ENCODE measurements at regions not wholly inside any gene's neighbourhood (a gene's known extent, or its start where the extent isn't known, plus 50 kb on each side); places are given as distances from the start of the nearest gene placed in this dataset.

GRCh38 chr3:125675791-125676190, 80.5 kb upstream of the OSBPL11 start:
- ATAC-seq, result no peak
- BruUV-seq (replicated peaks), result no TSS peak

More at GRCh38 chr3:125675791-125676190, 80.5 kb upstream of the OSBPL11 start:
- H3K27me3 ChIP-seq (replicated peaks in 1 of 2; ENCODE audit: control insufficient read depth in 2 of 2, insufficient read depth in 2 of 2, low read length in 1 of 2), result no peaks in the 10 kb centered on the region
- H3K36me3 ChIP-seq (ENCODE audit: control insufficient read depth in 2 of 2, insufficient read depth in 2 of 2, low read length in 1 of 2), result no peaks in the 10 kb centered on the region
- H3K9ac ChIP-seq (ENCODE audit: control insufficient read depth, insufficient read depth, low read length), result no peak overlapping the region
- ChIA-PET SMC1A (ENCODE audit: uncharacterized antibody, unreplicated experiment) (no interaction called here), CTCF (no interaction called here), RAD21 (ENCODE audit: unreplicated experiment) (no interaction called here), POLR2A (no interaction called here)
- H3K79me2 ChIP-seq (ENCODE audit: control insufficient read depth, insufficient read depth, low read length), result no peaks in the 10 kb centered on the region
- TF ChIP-seq IRF5 (IDR thresholded peaks at IDR 0.05; ENCODE audit: borderline replicate concordance) (no peak), EED (IDR thresholded peaks at IDR 0.05; ENCODE audit: low read depth) (no peak), TCF7 (IDR thresholded peaks at IDR 0.05; ENCODE audit: borderline replicate concordance) (no peak), EP300 (IDR thresholded peaks at IDR 0.05; ENCODE audit: borderline replicate concordance in 1 of 2, control insufficient read depth in 1 of 2, low read depth in 2 of 2, low read length in 2 of 2) (no peak), SP1 (IDR thresholded peaks at IDR 0.05; ENCODE audit: low read depth, low read length) (no peak), ZBTB4 (CRISPR knock-in tag; IDR thresholded peaks at IDR 0.05) (no peak), SKIL (IDR thresholded peaks at IDR 0.05; ENCODE audit: low read depth, poor library complexity, severe bottlenecking) (no peak), NR2C2 (IDR thresholded peaks at IDR 0.05; ENCODE audit: borderline replicate concordance, control insufficient read depth, insufficient read length, low read depth) (no peak), HDAC2 (IDR thresholded peaks at IDR 0.05) (no peak), HDGF (IDR thresholded peaks at IDR 0.05) (no peak)
- no peak for DNase-seq (ENCODE audit: low read depth, low spot score)
- 12% methylated on average over 4 of the region's 4 CpGs for WGBS (ENCODE audit: insufficient coverage, insufficient replicate concordance, low lambda C conversion rate, missing lambda C conversion rate)
- intact Hi-C loops (cut with micrococcal nuclease; ENCODE audit: unreplicated experiment) (no loop called here), in situ Hi-C loops (cut with MboI) (no loop called here)
- H3K4me1 ChIP-seq (ENCODE audit: control insufficient read depth, insufficient read depth, low read length), result no peaks in the 10 kb centered on the region
- H3K4me2 ChIP-seq (ENCODE audit: control insufficient read depth, insufficient read depth), result no peak overlapping the region
- no peaks in the 10 kb centered on the region for H4K20me1 ChIP-seq (ENCODE audit: control insufficient read depth, insufficient read depth)
- FAIRE-seq, result no peak
- no peak overlapping the region for H2AFZ ChIP-seq (ENCODE audit: control insufficient read depth, low read depth, low read length)
- no peak overlapping the region for H3K27ac ChIP-seq (ENCODE audit: control insufficient read depth, insufficient read depth)
- no peaks in the 10 kb centered on the region for H3K9me3 ChIP-seq (replicated peaks; ENCODE audit: control insufficient read depth, insufficient read depth, low read length)
- no peak overlapping the region for H3K4me3 ChIP-seq

All from GM12878 (cell line).